ENCODE measurements at regions not wholly inside any gene's neighbourhood (a gene's known extent, or its start where the extent isn't known, plus 50 kb on each side); places are given as distances from the start of the nearest gene placed in this dataset.

DNA sequence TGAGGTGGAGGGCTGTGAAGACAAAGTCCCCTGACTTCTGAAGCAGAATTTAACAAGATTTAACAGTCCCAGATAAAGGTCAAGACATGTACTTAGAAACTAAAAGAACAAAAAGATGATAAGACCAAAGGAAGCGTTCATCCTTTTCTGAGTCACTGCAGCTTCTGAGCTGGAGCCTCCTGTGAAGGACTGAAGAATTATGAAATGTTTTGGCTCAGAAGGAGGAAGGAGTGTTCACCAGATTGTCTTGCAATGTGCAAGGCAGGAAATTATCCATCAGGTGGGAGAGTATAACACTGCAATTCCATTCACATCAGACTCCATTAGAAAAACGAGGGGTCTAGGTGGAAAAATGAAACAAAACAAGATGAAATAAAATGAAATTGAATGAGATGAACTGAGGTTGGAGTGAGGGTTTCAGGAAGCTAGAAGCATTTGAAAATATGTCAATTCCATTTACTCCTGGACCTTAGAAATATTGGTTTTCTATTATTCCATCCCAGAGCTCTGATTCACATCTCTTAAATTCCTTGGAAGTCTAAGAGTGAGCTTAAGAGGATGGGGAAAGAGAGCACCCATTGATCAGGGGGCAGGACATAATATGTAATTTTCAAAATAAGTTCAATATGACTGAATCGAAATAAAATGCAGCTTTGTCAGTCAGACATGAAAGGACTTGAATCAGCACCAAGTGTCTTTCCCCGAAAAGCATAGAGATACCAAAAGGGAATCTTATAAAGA is 186.1 kb upstream of the LNX1 start:
- DNase-seq (ENCODE audit: low spot score) = no peak

DNA sequence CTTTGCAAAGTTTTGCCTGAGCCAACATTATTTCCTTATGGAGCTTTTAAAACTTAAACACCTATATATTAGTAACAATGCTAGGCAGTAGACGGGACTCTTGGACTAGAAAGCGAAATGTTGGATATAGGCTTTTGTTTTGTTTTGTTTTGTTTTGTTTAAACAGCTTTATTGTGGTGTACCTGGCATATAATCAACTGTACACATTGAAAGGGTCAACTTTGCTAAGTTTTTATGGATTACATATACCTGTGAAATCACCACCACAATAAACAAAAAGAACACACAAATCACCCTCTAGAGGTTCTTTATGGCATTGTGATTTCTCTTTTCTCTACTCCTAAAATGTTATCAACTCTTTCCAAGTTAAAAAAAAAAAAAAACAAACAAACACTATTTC is 184.9 kb upstream of the LNX1 start:
- no peak for DNase-seq (ENCODE audit: low spot score)

DNA sequence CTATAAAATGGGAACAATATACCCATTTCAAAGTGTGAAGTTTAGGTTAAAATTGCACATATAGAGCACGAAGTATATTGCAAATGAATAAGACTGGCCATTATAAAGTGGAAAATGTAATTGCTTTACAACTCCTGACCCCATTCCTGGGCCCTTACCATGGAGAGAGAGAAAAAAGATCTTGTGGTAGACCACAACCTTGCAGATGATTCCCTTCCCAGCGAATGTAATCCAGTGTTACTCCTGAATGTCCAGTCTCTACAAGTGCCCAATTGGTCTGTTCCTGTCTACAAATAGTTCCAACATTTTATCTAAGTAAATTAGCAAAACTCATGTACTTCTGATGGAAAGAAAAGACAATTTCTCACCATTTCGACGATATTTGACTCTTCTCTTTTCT is 184.1 kb upstream of the LNX1 start:
- DNase-seq (ENCODE audit: low spot score) = no peak

DNA sequence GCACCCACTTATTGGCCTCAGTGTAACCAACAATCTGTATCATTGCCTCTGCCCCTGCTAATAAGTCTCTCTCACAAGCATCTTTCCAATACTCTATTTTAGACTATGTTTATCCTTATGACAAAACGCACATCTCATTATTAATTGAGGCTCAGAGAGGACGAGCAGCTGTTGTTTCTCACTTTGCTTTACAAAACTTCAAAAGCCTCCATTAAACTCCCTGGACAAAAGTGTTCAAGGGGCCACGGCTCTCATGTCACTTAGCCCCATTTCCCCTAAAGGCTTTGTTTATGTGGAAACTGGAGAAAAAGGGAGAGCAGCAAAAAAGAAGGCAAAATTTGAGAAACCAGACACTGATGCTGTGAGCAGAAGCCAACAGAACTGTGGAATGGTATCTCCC is 180.0 kb upstream of the LNX1 start:
- DNase-seq (ENCODE audit: low spot score) = no peak

DNA sequence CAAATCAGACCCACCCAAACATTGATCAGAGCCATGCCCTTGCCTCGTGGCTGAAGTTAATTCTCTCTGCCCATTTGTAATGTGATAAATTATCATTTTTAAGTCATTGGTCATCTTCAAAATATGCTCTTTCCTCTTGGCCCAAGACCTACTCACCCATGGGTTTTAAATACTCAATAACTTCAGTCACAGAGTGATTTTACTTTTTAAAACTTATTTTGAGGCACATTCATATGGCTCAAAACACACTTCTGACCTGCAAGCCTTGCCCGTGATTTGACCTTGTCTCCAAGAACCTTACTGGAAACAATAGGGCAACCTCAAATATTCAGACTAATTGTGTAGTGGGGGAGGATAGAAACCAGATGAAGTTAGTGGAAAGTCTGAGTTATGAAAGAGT is 176.2 kb upstream of the LNX1 start:
- DNase-seq (ENCODE audit: low spot score) = no peak

DNA sequence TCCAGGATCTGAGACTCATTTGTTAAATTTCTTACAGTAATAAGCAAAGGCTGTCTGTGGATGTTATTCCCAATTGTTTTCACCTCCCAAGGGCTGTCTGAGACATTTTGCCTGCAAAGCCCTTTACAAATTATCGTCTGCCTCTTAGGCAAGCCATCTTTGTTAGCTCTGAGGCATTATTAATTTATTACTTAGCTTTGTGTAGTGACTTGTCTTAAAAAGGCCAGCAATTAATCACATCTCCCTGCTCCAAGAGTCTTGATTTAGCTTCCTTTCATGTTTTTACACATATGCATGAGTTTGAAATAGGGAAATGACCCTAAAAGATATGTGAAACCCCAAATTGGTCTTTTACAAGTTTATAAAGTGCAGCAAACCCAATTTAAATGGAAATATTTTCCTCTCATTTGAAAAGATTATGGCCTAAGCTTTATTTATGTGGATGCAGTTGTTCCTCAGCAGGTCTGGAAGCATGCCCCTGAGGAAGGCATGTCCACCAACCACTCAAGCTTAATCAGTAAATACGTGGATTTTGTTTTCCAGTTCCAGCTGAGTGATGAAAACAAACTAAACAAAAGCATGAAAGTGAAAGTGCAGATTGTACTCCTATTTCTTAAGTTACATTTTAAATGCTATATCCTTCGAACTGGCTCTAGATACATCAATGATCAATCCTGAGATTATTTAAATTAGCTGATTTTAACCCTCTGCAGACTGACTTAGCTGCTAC is 173.6 kb upstream of the LNX1 start:
- no peak for DNase-seq (ENCODE audit: low spot score)

DNA sequence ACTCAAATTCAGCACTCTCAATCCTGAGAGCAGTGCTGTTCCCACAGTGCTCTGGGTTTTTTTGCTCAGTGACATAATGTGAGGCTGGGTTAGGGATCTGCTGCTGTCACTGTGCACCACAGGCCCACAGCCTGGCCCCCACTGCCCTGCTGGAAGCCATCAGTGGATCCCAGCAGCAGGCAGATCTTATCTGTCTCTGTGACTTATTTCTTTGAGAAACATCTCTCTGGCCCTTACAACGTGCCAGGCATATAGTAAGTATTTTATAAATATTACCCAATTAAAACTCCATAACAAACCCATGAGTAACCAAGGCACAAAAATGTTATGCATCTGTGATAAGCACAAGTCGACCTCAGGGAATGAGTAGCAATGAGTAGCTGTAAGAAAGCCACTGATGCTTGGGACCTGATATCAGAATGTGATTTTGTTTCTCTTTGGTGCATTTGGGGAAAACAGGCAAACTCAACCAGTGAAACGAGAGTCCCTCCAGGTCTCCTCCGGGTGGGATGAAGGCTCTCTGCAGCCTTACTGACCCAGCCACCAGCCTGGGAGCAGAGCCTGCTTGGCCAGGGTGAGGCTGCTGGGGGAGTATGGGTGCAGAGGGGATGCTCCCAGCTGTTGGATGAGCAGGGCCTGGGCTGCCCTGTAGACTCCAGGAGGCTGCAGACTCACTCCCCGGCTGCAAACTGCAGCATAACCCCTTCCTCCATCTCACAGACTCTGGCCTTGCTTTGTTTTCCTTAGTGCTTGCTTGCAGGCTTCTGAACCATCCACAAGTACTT is 172.7 kb upstream of the LNX1 start:
- no peak for DNase-seq (ENCODE audit: low spot score)

DNA sequence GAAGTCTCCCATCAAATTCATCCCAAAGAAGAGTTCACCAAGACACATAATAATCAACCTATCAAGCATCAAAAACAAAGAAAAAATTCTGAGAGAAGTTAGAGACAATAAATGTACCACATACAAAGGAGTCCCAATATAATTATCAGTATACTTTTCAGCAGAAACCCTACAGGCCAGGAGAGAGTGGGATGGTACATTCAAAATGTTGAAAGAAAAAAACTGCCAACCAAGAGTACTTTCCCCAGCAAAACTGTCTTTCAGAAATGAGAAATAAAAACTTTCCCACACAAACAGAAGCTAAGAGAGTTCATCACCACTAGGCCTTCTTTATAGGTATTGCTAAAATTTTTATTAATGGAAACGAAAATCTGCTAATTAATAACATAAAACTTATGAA is 164.4 kb upstream of the LNX1 start:
- DNase-seq (ENCODE audit: low spot score) = no peak

DNA sequence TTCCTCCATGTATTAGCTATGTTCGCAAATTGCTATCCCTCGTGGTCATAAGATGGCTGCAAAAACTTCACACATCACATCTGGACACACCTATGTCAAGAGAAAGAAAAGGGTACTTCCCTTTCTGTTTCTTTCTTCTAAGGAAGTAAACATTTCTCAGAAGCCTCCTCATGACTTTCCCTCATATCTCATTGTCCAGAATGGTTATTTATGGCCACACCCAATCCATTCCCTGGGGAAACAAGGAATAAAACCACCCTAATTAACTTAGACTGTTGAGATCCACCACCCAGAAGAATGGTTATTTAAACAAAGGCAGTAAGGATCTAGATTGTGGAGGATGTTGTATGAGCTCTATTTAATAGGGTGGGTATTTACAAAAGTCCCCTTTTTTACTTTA is 160.8 kb upstream of the LNX1 start:
- no peak for DNase-seq (ENCODE audit: low spot score)

DNA sequence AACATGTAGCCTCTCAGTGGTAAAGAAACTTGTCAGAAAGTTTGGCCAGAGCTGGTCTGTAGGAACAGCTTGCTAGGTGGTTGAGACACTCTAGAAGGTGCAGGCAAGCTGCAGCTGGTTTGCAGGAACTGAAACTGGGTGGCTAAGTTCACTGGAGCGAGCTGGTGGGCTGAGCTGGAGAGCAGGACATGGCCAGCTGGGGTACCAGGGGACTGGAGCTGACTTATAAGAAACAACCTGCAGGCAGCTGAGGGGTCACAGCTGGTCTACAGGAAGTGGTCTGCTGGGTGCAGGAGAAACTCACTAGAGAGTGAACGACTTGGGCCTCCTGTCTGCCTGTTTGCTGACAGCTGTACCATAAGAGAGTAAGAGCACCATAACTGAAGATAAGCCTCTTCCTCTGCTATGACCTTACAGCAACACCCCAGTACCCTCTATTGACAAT is 157.1 kb upstream of the LNX1 start:
- DNase-seq (ENCODE audit: low spot score) = no peak

DNA sequence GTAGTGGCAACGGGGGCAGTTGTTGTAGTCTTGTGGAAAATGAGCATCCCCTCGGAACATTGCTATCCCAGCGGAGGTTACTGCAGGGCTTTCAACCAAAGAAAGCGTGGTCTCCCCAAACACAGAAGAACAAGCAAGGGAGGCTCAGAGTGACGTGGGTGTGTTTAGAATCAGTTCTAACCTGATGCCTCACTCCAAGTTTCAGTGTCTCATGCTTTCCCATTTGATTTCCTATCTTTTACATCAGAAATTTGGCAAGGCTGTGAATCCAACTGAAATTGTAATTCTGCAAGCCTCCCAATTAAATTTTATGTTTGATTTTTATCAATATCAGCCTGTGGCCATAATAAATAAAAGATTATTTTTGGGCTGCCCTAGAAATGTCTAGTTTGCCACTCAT is 156.1 kb upstream of the LNX1 start:
- no peak for DNase-seq (ENCODE audit: low spot score)

DNA sequence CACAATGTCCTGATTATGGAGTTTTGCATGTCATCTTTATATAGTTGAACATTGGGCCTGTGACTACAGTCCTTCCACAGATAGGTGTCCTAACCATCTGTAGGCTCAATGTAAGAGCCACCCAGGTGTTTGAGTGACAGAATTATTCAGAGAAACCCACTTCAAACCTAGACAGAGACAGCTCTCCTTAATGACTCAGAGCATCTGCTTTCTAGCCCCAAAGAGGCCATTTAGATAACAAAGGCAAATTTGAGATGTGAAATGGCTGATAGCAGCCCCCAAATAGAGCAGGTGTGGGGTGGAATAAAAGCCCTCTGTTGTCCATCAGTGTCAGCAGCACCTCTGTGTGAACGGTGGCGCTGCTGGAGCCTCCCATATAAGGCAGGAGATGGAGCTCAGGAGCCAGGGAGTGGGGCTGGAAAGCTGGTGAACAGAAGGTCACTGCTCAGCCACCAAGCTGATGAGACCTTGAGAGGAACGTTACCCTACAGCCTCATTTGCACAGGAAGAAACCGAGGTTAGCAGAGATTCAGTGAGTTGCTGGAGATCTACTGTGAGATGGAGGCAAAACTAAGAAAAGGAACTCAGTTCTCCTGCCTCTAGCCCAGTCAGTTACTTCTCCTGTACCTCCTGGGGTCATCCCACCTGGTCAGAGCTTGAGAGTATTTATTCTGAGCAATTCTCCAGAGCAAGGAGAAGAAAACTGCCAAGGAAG is 153.3 kb upstream of the LNX1 start:
- no peak for DNase-seq (ENCODE audit: low spot score)

DNA sequence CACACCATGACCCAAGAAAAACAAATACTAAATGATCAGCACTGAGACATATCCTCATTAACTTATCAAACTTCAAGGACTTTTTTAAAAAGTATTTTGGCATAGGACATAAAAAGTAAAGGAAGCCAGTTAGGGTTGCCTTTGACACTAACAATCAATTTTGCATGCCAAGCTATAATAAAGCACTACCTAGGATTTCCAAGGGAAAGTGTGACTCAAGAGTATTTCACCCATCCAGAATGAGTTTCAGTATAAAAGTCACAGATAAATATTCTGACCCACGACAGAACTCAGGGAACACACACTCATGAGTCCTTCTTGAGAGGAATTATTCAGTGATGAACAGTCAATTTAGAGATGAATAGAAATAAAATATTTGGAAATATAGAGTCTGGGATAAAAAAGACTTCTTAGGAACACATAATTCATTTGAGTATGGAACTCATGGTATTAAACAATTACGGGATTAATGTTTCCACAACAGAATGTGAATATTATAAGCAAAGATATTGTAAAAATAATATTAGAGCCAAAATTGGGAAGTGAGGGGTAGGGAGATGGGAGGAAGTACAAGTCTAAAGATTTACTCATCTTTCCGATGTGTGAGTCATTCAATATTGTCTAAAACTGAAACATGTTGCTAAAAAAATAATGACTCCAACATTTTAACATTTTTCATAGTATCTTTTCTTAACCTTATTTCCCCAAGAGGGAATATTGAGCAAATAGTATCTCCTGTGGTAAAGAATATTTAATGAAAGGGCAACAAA is 143.5 kb upstream of the LNX1 start:
- DNase-seq (ENCODE audit: low spot score) = no peak

DNA sequence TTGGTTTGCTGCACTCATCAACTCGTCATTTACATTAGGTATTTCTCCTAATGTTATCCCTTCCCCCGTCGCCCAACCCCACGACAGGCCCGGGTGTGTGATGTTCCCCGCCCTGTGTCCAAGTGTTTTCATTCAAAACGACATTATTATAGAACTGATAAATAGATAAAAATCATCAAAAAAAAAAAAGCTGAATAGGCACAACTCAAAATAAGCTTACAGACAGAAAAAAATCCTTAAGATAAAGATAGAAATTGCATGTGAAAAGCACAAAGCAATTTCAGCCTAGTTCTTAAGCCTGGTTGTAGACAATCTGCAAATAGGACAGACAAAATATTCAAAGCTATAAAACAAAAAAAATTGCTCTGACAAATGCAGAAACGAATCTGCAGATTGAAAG is 142.9 kb upstream of the LNX1 start:
- no peak for DNase-seq (ENCODE audit: low spot score)

DNA sequence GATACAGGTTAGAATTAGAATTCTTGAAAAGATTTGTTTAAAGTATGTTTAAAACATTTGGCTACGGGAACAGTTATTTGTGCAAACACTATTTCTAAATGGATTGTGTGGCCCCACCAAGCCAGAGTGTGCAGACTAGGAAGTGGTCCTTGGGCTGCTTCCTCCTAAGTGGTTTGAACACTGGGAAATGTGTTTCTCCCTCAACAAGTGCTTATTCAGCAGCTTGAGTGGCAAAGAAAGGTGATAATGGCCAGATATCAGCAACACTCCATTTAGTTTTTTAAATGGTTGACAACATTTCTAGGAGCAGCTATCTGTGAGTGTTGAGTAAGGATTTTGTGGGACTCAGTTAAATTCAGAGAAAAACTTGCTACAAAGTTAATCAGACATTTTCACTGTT is 141.4 kb upstream of the LNX1 start:
- no peak for DNase-seq (ENCODE audit: low spot score)

DNA sequence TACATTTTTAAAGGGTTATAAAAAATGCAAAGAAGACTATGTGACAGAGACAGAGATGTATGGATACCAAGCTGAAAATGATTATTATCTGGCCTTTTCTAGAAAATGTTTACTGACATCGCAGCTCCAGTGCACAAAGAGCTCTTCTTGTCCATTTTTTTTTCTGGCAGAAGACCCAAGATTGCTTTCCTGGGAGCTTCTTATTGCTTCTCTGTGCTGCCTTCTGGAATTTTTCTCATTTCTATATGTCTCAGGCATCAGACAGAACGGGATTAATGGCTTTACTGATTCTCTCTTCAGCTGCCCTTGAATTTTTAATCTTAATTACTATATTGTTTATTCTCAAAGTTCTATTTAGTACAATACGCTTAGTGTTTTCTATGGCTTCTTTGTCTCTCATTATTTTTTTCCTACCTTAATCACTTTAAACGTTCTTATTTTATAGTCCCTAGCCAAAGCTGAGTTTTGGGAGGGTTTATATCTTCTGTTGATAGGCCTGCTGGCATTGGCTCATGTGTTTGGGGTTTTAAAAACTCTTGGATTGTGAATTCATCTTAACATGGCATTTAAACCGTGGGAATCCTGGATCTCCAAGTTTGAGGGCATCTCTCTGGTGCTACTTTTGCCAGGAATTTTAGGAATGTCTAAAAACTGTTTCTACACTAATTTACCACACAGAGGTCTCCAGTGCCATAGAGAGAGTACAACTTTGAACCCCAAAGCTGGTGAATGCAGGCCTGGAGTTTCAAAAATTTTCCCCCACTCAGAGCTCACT is 138.9 kb upstream of the LNX1 start:
- DNase-seq (ENCODE audit: low spot score) = no peak

DNA sequence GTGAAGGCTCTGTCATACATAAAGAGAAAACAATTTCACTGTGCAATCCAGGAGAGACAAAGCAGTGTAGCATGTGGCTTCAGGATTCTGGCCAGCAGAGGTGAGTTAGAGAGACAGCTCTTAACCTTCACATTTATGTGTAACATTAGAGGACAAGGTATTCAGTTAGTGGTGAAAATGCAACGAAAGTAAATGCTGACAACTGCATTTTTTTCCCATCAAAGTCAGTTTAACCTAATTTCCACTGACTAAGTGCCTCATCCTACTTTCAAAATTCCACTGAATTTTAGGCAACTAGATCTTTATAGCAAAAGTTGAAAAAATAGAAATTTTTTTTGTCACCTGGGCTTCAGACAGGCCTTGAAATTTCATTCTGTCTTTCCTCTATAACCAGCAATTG is 130.8 kb upstream of the LNX1 start:
- no peak for DNase-seq (ENCODE audit: low spot score)

DNA sequence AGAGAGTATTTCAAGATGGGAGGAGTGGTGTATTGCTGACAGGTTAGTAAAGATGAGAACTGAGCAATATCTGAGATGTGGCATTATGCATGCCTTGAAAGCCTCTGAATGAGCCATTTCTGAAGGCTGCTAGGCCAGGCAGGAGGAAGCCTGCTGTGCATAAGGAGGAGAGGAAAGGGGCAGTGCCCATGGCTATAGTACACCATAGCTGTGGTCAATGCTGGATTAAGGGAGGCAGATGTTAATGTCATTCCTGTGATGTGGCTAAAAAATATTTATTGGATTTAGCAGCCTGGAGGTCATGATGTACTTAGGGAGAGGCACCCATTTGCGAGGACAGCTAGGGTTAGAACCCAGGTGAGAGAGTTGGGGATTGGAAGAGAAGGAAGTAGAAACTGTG is 130.0 kb upstream of the LNX1 start:
- no peak for DNase-seq (ENCODE audit: low spot score)

DNA sequence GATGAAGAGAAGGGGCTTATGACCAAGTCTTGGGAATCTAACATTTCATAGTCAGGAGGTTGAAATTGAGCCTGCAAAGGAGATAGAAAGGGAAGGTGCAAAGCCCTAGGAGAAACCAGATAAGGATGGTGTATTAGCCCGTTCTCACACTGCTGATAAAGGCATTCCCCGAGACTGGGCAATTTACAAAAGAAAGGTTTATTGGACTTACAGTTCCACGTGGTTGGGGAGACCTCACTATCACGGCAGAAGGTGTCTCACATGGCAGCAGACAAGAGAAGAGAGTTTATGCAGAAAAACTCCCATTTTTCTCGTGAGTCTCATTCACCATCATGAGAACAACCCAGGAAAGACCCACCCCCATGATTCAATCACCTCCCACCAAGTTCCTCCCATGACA is 129.5 kb upstream of the LNX1 start:
- no peak for DNase-seq (ENCODE audit: low spot score)

DNA sequence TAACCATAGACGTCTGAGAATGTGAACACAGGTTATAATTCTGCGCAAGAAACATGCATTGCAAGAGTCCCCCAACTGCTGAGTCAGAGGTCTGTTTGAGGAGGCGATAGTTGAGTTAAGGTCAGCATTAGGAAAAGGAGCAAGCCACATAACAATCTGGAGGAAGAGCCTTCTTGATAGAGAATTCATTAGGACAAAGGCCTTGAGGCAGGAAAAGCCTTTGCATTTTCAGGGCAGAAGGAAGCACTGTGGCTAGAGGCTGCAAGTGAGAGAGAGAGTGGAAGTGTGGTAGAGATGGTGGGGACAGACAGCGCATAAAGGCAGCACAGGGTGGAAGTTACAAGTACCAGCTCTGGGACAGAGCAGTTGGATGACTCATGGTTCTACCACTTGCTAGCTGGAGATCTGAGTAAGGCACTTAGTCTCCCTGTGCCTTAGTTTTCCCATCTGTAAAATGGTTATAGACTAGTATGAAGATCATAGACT is 125.8 kb upstream of the LNX1 start:
- DNase-seq (ENCODE audit: low spot score) = no peak

Data from H4 (cell line).